Germinal center (tissue), 1 donor: ENCODE measurements at regions not wholly inside any gene's neighbourhood (a gene's known extent, or its start where the extent isn't known, plus 50 kb on each side); places are given as distances from the start of the nearest gene placed in this dataset.
A peak's percentile ranks its signal among the peaks of the same experiment; 100 is the strongest.

ENCODE experiments used
- DNase-seq: peaks from one replicate; pipeline ENCODE4 v3.0.0; 2012; ENCODE audit warnings: mixed read lengths, low spot score

GRCh38 chr4:81881855-81882621 is 410.3 kb upstream of the RASGEF1B start:
- no peak for DNase-seq

- DNase-seq = no peak
Observed at GRCh38 chr4:81876106-81876505, 404.4 kb upstream of the RASGEF1B start.

- DNase-seq = no peak
Observed at GRCh38 chr4:81874661-81875515, 403.2 kb upstream of the RASGEF1B start.

GRCh38 chr4:81870275-81870674 is 398.6 kb upstream of the RASGEF1B start:
- no peak for DNase-seq

- no peak for DNase-seq
Observed at GRCh38 chr4:81860111-81860510, 388.4 kb upstream of the RASGEF1B start.

GRCh38 chr4:81854406-81854805 is 382.7 kb upstream of the RASGEF1B start:
- no peak for DNase-seq

- no peak for DNase-seq
Observed at GRCh38 chr4:81852031-81852715, 380.5 kb upstream of the RASGEF1B start.

GRCh38 chr4:81850701-81851100 is 379.0 kb upstream of the RASGEF1B start:
- DNase-seq = no peak

GRCh38 chr4:81845761-81846160 is 374.1 kb upstream of the RASGEF1B start:
- no peak for DNase-seq

GRCh38 chr4:81845273-81845672 is 373.6 kb upstream of the RASGEF1B start:
- DNase-seq = no peak

GRCh38 chr4:81844717-81845116 is 373.0 kb upstream of the RASGEF1B start:
- peak; percentile 67 for DNase-seq

- DNase-seq = no peak
Observed at GRCh38 chr4:81839347-81840042, 367.8 kb upstream of the RASGEF1B start.

- DNase-seq = no peak
Observed at GRCh38 chr4:81838586-81838985, 366.9 kb upstream of the RASGEF1B start.

- DNase-seq = no peak
Observed at GRCh38 chr4:81836716-81837115, 365.0 kb upstream of the RASGEF1B start.

- DNase-seq = no peak
Observed at GRCh38 chr4:81833576-81833975, 361.9 kb upstream of the RASGEF1B start.

GRCh38 chr4:81828991-81829390 is 357.3 kb upstream of the RASGEF1B start:
- DNase-seq = no peak

- no peak for DNase-seq
Observed at GRCh38 chr4:81827577-81828202, 356.0 kb upstream of the RASGEF1B start.

- no peak for DNase-seq
Observed at GRCh38 chr4:81826817-81827424, 355.2 kb upstream of the RASGEF1B start.

- no peak for DNase-seq
Observed at GRCh38 chr4:81826335-81826734, 354.6 kb upstream of the RASGEF1B start.

- DNase-seq = no peak
Observed at GRCh38 chr4:81818385-81818920, 346.7 kb upstream of the RASGEF1B start.
